Breast epithelium (tissue), 4 donors: ENCODE measurements at regions not wholly inside any gene's neighbourhood (a gene's known extent, or its start where the extent isn't known, plus 50 kb on each side); places are given as distances from the start of the nearest gene placed in this dataset.
A peak's percentile ranks its signal among the peaks of the same experiment; 100 is the strongest.

Source experiments
- DNase-seq, 2 donors: peaks; one replicate each; pipeline ENCODE4 v3.0.0-alpha.2; 2019; ENCODE audit warnings: low spot score in 2 of 2
- H3K27ac ChIP-seq, 2 donors: fragments of 200-600 bp; sonication (generic) in 1 of 2; one replicate each; pipeline ENCODE4 v1.5.1; 2016 to 2019; ENCODE audit warnings: mild to moderate bottlenecking in 1 of 2
- H3K27me3 ChIP-seq, 2 donors: fragments of 200-600 bp; sonication (generic) in 1 of 2; one replicate each; pipeline versions ENCODE4 v1.5.1 to v1.6.0; 2017 to 2019; ENCODE audit warnings: control low read depth in 1 of 2, mild to moderate bottlenecking in 1 of 2
- H3K36me3 ChIP-seq: fragments of 200-600 bp; one replicate; pipeline ENCODE4 v1.5.1; 2019
- H3K4me1 ChIP-seq, 2 donors: fragments of 200-600 bp; sonication (generic); one replicate each; pipeline ENCODE4 v1.5.1; 2016 to 2019; ENCODE audit warnings: control low read depth in 1 of 2
- H3K4me3 ChIP-seq, 3 donors: fragments of 200-600 bp; sonication (generic); 1 replicate in 2 of 3; 2 replicates in 1 of 3; pipeline ENCODE4 v1.5.1; 2016 to 2019; ENCODE audit warnings: mild to moderate bottlenecking in 3 of 3, moderate library complexity in 2 of 3
- H3K9me3 ChIP-seq, 2 donors: fragments of 200-600 bp; sonication (generic) in 1 of 2; one replicate each; pipeline ENCODE4 v1.5.1; 2016 to 2019; ENCODE audit warnings: control low read depth in 1 of 2
- POLR2A ChIP-seq: fragments of 450-650 bp; IDR thresholded peaks from one replicate; pipeline ENCODE4 v1.6.1; 2016; ENCODE audit warnings: antibody characterized with exemption, mild to moderate bottlenecking, moderate library complexity
- POLR2AphosphoS5 ChIP-seq, 3 donors: sonication (generic); formaldehyde crosslinking; IDR thresholded peaks; one replicate each; pipeline ENCODE4 v1.6.1; 2017; ENCODE audit warnings: antibody characterized with exemption in 3 of 3
- intact Hi-C: fragments of 100-400 bp; cut with DNase I; formaldehyde crosslinking; loops from one replicate; pipeline ENCODE4 v1.15.1; 2023; ENCODE audit warnings: low total_unique reads
- TF ChIP-seq, protein P1 (sequence below), 3 donors: fragments of 450-650 bp; IDR thresholded peaks; one replicate each; pipeline ENCODE4 v1.5.1; 2016 to 2017; ENCODE audit warnings: antibody characterized with exemption in 3 of 3, mild to moderate bottlenecking in 3 of 3, moderate library complexity in 3 of 3

DNA sequence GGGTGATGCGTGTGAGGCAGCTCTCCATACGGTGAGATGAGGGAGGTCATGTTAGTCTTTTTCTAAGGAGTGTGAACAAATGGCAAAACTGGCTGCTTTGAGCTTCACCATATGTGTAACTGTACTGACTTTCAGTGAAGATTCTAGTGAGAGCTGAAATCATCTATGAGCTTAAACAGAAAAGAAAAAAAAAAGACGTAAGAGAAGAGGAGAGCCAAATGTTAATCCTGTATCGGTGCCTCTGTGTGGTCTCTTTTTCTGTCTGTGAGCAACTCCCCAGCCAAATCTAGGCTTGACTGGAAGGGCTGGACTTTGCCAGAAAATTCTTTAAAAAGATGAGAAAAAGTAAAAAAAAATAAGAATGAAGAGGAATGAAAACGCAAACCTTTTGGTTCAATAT lies 209.7 kb upstream of the TUT7 start:
- intact Hi-C loops = loop anchor here (1.0 kb wide), 1 partner anchor 7 kb away; no protein-coding TSS in a partner anchor

DNA sequence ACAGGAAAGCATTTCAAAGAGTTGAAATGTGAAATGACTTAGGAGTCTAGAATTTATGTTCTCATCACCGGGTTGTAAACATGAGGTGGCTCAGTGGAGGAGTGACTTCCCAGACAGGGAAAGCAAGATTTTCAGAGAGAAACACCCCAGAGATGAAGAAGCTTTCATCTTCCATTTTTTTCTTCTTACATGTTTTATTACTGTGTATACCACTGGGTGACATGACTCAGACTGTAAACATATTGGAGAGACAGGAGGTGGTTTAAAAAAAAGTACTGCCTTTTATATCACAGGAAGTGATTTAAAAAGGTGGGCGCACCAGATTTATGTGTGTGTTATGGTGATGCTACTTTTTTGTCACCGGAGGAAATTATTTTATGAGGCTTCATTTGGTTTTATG lies 209.1 kb upstream of the TUT7 start:
- H3K9me3 ChIP-seq = peaks cover 0 to 2% of the 10 kb centered on the region in 2 donors
- H3K4me3 ChIP-seq = no peak overlapping the region
- intact Hi-C loops = loop anchor here (1.0 kb wide), 1 partner anchor 8 kb away; no protein-coding TSS in a partner anchor
- DNase-seq = no peak
- H3K4me1 ChIP-seq = no peaks in the 10 kb centered on the region
- TF ChIP-seq POLR2A (no peak), POLR2AphosphoS5 (IDR thresholded peaks at IDR 0.05) (no peak)
- TF ChIP-seq, protein P1, sequence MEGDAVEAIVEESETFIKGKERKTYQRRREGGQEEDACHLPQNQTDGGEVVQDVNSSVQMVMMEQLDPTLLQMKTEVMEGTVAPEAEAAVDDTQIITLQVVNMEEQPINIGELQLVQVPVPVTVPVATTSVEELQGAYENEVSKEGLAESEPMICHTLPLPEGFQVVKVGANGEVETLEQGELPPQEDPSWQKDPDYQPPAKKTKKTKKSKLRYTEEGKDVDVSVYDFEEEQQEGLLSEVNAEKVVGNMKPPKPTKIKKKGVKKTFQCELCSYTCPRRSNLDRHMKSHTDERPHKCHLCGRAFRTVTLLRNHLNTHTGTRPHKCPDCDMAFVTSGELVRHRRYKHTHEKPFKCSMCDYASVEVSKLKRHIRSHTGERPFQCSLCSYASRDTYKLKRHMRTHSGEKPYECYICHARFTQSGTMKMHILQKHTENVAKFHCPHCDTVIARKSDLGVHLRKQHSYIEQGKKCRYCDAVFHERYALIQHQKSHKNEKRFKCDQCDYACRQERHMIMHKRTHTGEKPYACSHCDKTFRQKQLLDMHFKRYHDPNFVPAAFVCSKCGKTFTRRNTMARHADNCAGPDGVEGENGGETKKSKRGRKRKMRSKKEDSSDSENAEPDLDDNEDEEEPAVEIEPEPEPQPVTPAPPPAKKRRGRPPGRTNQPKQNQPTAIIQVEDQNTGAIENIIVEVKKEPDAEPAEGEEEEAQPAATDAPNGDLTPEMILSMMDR (IDR thresholded peaks at IDR 0.05) = no peak
- H3K36me3 ChIP-seq = no peaks in the 10 kb centered on the region
- H3K27me3 ChIP-seq = no peaks in the 10 kb centered on the region
- peak overlapping the region in 1 of 2 donors; percentile 32 for H3K27ac ChIP-seq

More for the DNA sequence above, 209.7 kb upstream of the TUT7 start:
- Histone ChIP-seq H3K36me3 (no peaks in the 10 kb centered on the region), H3K4me1 (no peaks in the 10 kb centered on the region), H3K4me3 (no peak overlapping the region), H3K9me3 (peaks cover 0 to 8% of the 10 kb centered on the region in 2 donors), H3K27ac (peak overlapping the region in 1 of 2 donors; percentile 32), H3K27me3 (no peaks in the 10 kb centered on the region)
- TF ChIP-seq POLR2AphosphoS5 (IDR thresholded peaks at IDR 0.05) = no peak
- TF ChIP-seq POLR2A = no peak
- TF ChIP-seq, protein P1 (IDR thresholded peaks at IDR 0.05) = no peak
- no peak for DNase-seq

DNA sequence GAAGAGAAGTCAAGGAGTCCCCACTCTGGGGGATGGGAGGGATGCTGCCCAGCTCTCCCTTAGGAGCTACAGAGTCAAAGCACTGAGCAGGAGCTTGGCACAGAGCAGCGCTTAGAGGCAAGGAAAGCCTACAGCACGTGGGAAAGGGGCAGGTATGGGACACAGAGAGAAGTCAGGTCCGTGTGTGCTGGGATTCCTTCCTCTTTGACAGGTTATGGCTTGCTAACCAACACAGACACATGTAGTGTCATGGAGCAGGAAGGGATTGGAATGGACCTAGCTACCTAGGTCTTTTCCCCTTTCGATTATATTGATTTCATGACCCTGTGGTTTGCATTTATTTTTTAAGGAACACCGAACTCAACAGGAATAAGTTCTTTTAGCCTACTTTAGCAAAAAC lies 208.5 kb upstream of the TUT7 start:
- no peak overlapping the region for H3K27ac ChIP-seq
- intact Hi-C loops = loop anchor here (1.0 kb wide), 1 partner anchor 9 kb away; no protein-coding TSS in a partner anchor
- no peaks in the 10 kb centered on the region for H3K9me3 ChIP-seq
- H3K4me1 ChIP-seq = no peaks in the 10 kb centered on the region
- no peak for DNase-seq
- TF ChIP-seq POLR2AphosphoS5 (IDR thresholded peaks at IDR 0.05) (no peak), POLR2A (no peak)
- TF ChIP-seq, protein P1 (IDR thresholded peaks at IDR 0.05) = no peak
- no peaks in the 10 kb centered on the region for H3K27me3 ChIP-seq
- no peaks in the 10 kb centered on the region for H3K36me3 ChIP-seq
- H3K4me3 ChIP-seq = no peak overlapping the region

DNA sequence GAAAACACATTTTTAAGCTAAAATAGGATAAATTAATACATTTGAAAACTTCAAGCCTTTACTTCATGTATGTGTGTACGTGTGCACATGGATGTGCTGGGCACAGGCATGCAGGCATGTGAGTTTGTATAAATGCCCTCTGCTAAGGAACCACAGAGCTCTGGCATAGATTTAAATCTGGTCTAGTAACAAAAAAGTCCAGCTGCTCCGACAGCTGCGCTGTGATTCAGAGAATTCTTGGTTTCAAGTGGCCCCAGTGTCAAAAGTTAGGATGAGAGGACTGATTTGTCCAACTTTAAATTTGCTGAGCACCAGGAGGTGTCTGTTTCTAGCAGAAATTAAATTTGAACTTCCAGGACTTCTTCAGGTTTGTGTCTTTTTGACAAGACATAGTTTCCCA lies 203.7 kb upstream of the TUT7 start:
- Histone ChIP-seq H3K36me3 (no peaks in the 10 kb centered on the region), H3K27ac (no peak overlapping the region)
- intact Hi-C loops = no loop called here

DNA sequence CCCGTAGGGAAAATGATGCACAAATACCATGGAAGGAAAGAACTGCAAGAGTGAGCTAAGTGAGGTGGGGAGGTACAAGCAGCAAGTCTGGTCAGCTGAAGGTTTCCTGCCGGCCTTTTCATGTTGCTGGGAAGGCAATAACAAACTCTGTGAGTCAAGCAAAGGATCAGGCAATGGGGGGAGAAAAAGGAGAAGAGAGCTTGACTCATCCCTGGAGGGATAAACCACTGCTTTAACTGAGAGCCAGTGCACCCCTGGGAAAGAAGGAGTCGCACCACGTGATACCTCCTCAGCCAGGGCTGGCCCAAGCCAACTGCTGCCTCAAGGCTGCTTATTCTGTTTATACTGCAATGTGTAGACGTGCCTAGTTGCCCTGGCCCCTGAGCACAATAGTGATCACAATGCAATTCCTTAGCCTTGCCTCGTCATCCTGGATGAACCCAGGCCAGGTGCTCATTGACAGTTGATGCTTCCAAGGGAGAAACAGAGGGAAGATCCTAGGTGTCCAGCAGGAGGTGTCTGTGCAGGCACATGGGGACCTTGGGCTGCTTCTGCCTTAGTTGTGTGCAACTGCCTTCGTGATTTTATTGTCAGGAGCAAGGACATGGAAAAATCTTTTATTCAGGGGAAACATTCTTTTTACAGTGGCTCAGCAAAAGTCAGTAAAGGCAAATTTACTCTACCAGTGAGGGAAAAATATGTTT lies 203.0 kb upstream of the TUT7 start:
- Histone ChIP-seq H3K9me3 (no peaks in the 10 kb centered on the region), H3K4me1 (no peaks in the 10 kb centered on the region), H3K27ac (peak overlapping the region in 1 of 2 donors; percentile 10), H3K36me3 (no peaks in the 10 kb centered on the region), H3K27me3 (no peaks in the 10 kb centered on the region), H3K4me3 (no peak overlapping the region)
- intact Hi-C loops = no loop called here
- TF ChIP-seq POLR2AphosphoS5 (IDR thresholded peaks at IDR 0.05) (no peak), POLR2A (no peak)
- TF ChIP-seq, protein P1 (IDR thresholded peaks at IDR 0.05) = no peak
- DNase-seq = no peak

More for the DNA sequence above, 203.7 kb upstream of the TUT7 start:
- no peak for DNase-seq
- Histone ChIP-seq H3K9me3 (no peaks in the 10 kb centered on the region), H3K4me3 (no peak overlapping the region), H3K27me3 (no peaks in the 10 kb centered on the region), H3K4me1 (no peaks in the 10 kb centered on the region)
- no peak for TF ChIP-seq POLR2AphosphoS5 (IDR thresholded peaks at IDR 0.05)
- TF ChIP-seq, protein P1 (IDR thresholded peaks at IDR 0.05) = no peak
- no peak for TF ChIP-seq POLR2A
